ENCODE measurements at regions not wholly inside any gene's neighbourhood (a gene's known extent, or its start where the extent isn't known, plus 50 kb on each side); places are given as distances from the start of the nearest gene placed in this dataset.

DNA sequence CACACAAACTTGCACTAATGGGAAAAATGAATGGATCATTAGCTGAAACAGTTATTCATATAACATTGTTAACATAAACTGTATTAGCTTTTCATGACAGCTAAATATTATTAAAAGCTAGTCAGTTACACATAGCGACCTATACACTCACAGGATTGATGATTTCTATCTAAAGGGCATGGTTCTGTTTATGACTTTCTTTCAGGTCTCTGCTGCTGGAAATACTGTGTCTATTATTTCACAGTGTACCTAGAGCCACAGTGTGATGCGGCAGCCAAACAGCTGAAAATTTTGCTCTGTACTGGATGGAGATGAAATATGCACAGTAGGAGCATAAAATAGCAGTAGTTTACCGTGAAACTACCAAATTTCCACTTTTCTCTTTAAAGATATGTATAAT, 341.1 kb downstream of the FSCB start:
- TF ChIP-seq, protein P1, sequence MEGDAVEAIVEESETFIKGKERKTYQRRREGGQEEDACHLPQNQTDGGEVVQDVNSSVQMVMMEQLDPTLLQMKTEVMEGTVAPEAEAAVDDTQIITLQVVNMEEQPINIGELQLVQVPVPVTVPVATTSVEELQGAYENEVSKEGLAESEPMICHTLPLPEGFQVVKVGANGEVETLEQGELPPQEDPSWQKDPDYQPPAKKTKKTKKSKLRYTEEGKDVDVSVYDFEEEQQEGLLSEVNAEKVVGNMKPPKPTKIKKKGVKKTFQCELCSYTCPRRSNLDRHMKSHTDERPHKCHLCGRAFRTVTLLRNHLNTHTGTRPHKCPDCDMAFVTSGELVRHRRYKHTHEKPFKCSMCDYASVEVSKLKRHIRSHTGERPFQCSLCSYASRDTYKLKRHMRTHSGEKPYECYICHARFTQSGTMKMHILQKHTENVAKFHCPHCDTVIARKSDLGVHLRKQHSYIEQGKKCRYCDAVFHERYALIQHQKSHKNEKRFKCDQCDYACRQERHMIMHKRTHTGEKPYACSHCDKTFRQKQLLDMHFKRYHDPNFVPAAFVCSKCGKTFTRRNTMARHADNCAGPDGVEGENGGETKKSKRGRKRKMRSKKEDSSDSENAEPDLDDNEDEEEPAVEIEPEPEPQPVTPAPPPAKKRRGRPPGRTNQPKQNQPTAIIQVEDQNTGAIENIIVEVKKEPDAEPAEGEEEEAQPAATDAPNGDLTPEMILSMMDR (conservative IDR thresholded peaks at IDR 0.05; ENCODE audit: low read depth, low read length), result no peak
- no peak for TF ChIP-seq EZH2 (IDR thresholded peaks at IDR 0.05; ENCODE audit: borderline replicate concordance, low read depth, low read length, poor library complexity, severe bottlenecking)
